Activated CD4-positive, alpha-beta memory T cell treated with anti-CD3 and anti-CD28 coated beads, Interleukin-2, amount 10 ng/mL, durations not matched to agents 7 days and 5 days (primary cell): ENCODE measurements at regions not wholly inside any gene's neighbourhood (a gene's known extent, or its start where the extent isn't known, plus 50 kb on each side); places are given as distances from the start of the nearest gene placed in this dataset.
"Not testable (repeated sequence)": the region's sequence is repeated elsewhere in the genome, so short reads cannot be mapped to it uniquely, and the experiment has no call there.

Experiments
- CTCF ChIA-PET: fragments of 350-600 bp; sonication (Branson Sonifier 250); formaldehyde crosslinking; loops from one replicate; lab custom pipeline; 2021; ENCODE audit warnings: antibody characterized with exemption, inconsistent platforms; lab: Charles Lee
- POLR2A ChIA-PET: fragments of 350-600 bp; sonication (Branson Sonifier 250); formaldehyde crosslinking; loops from one replicate; lab custom pipeline; 2021; ENCODE audit warnings: antibody characterized with exemption; lab: Charles Lee
- DNase-seq: peaks from one replicate; pipeline ENCODE4 v3.0.0-alpha.2; 2020
- H3K27ac Mint-ChIP-seq: one replicate; pipeline ENCODE4 v1.8.0; 2021; ENCODE audit warnings: mild to moderate bottlenecking, mixed read lengths
- H3K27me3 Mint-ChIP-seq: one replicate; pipeline ENCODE4 v1.8.0; 2021; ENCODE audit warnings: mixed read lengths
- H3K36me3 Mint-ChIP-seq: one replicate; pipeline ENCODE4 v1.8.0; 2021; ENCODE audit warnings: low read depth, mixed read lengths
- H3K4me1 Mint-ChIP-seq: one replicate; pipeline ENCODE4 v1.8.0; 2021; ENCODE audit warnings: mixed read lengths
- H3K4me3 Mint-ChIP-seq: one replicate; pipeline ENCODE4 v1.8.0; 2021; ENCODE audit warnings: mild to moderate bottlenecking, mixed read lengths
- H3K9me3 Mint-ChIP-seq: one replicate; pipeline ENCODE4 v1.8.0; 2021; ENCODE audit warnings: mixed read lengths

GRCh38 chr7:96800122-96800521 lies 90.5 kb upstream of the SEM1 start:
- DNase-seq: no peak
- no peaks in the 10 kb centered on the region for H3K9me3 Mint-ChIP-seq

GRCh38 chr7:96800824-96801223 lies 91.2 kb upstream of the SEM1 start:
- H3K4me1 Mint-ChIP-seq: no peaks in the 10 kb centered on the region
- no peak overlapping the region for H3K4me3 Mint-ChIP-seq
- H3K9me3 Mint-ChIP-seq: no peaks in the 10 kb centered on the region
- DNase-seq: no peak
- no peak overlapping the region for H3K27ac Mint-ChIP-seq
- no peaks in the 10 kb centered on the region for H3K36me3 Mint-ChIP-seq
- ChIA-PET POLR2A (no interaction called here), CTCF (no interaction called here)
- H3K27me3 Mint-ChIP-seq: peaks cover 16% of the 10 kb centered on the region

More at GRCh38 chr7:96800122-96800521, 90.5 kb upstream of the SEM1 start:
- Mint-ChIP-seq H3K27ac (no peak overlapping the region), H3K27me3 (peaks cover 16% of the 10 kb centered on the region), H3K36me3 (no peaks in the 10 kb centered on the region), H3K4me3 (no peak overlapping the region), H3K4me1 (no peaks in the 10 kb centered on the region)
- CTCF ChIA-PET: interaction anchor here (0.6 kb wide), 1 partner anchor 1200 kb away, joined by 3 read pairs; no protein-coding TSS in a partner anchor
- POLR2A ChIA-PET: no interaction called here

DNA sequence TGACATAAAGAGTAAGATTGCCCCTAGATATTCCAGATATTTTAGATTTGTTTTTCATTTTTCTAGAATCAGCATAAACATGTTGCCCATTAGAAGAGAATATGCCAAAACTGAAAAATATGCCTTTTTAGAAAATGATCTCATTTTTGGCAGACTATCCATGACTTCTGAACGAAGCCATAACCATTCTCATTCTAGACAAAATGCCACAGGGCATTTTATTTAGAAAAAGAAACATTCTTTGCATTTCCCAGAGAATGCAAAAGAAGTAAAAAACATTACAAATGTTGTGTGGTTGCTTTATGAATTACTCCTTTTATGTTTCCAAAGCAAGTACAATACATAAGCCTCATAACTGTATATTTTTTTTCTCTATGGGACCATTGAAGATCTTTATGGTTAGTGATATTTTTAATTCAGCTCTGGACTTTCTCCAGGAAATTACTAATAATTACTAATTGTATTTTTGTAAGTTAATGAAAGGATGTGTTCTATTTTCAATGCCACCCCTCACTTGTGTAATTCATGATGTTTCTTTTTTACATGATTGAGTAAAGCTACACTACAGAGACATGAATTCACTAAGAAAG lies 109.6 kb upstream of the SEM1 start:
- H3K4me1 Mint-ChIP-seq: no peaks in the 10 kb centered on the region
- no peaks in the 10 kb centered on the region for H3K36me3 Mint-ChIP-seq
- no peak for DNase-seq
- ChIA-PET POLR2A (no interaction called here), CTCF (interaction anchor here (0.6 kb wide), 1 partner anchor 1663 kb away, joined by 3 read pairs; no protein-coding TSS in a partner anchor)
- no peak overlapping the region for H3K27ac Mint-ChIP-seq
- H3K9me3 Mint-ChIP-seq: no peaks in the 10 kb centered on the region
- H3K27me3 Mint-ChIP-seq: peaks cover 24% of the 10 kb centered on the region
- no peak overlapping the region for H3K4me3 Mint-ChIP-seq

DNA sequence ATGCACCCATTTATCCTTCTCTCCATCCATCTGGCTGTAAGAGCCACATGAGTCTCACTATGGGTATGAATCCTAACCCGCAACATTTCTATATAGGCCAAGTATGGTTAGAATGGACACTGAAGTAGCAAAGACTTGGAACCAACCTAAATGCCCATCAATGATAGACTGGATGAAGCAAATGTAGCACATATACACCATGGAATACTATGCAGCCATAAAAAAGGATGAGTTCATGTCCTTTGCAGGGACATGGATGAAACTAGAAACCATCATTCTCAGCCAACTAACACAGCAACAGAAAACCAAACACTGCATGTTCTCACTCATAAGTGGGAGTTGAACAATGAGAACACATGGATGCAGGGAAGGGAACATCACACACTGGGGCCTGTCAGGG lies 111.5 kb upstream of the SEM1 start:
- H3K27ac Mint-ChIP-seq, POLR2A ChIA-PET, CTCF ChIA-PET, H3K36me3 Mint-ChIP-seq, DNase-seq, H3K4me1 Mint-ChIP-seq, H3K4me3 Mint-ChIP-seq, H3K9me3 Mint-ChIP-seq: not testable (repeated sequence)
- peaks cover 28% of the 10 kb centered on the region for H3K27me3 Mint-ChIP-seq

DNA sequence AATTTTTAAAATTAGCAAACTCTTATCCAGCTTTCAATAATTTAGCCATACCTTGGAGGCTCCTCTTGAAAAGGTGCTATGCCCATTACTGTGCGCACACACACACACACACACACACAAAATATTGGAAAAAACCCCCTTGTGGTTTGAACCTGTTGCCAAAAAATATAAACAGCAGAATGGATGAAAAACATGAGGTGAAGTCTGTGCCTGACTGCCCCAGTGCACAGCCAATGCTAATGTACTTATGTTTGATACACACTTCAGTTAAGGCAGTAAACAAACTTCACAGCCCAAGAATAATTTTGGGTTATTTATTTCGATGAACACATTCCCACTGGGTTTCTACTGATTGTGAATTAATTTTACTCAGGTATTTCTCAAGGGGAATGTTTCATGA lies 113.2 kb upstream of the SEM1 start:
- POLR2A ChIA-PET: no interaction called here
- Mint-ChIP-seq H3K4me3 (no peak overlapping the region), H3K27me3 (peaks cover 32% of the 10 kb centered on the region), H3K27ac (no peak overlapping the region), H3K36me3 (no peaks in the 10 kb centered on the region), H3K4me1 (no peaks in the 10 kb centered on the region), H3K9me3 (no peaks in the 10 kb centered on the region)
- CTCF ChIA-PET: no interaction called here
- DNase-seq: no peak

DNA sequence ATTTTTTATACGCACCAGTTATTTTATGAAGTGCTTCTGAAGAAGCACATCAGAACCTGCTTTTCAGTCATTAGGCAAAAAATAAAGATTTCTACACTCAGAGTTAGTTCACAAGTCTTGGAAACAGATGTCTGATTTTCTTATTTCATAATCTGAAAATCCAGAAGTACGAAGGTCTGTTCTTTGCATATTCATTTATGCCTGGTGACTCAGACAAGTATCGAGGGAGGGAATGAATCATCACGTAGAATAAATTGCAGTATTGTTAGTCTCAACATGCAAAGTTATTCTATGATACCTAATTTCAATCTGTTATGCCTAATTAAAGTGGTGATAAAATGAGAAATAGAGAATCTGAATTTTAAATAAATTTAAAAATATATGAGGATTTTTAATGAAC lies 113.6 kb upstream of the SEM1 start:
- H3K4me1 Mint-ChIP-seq: no peaks in the 10 kb centered on the region
- no peak overlapping the region for H3K4me3 Mint-ChIP-seq
- DNase-seq: no peak
- POLR2A ChIA-PET: no interaction called here
- peaks cover 32% of the 10 kb centered on the region for H3K27me3 Mint-ChIP-seq
- H3K36me3 Mint-ChIP-seq: no peaks in the 10 kb centered on the region
- no peak overlapping the region for H3K27ac Mint-ChIP-seq
- CTCF ChIA-PET: no interaction called here
- no peaks in the 10 kb centered on the region for H3K9me3 Mint-ChIP-seq

DNA sequence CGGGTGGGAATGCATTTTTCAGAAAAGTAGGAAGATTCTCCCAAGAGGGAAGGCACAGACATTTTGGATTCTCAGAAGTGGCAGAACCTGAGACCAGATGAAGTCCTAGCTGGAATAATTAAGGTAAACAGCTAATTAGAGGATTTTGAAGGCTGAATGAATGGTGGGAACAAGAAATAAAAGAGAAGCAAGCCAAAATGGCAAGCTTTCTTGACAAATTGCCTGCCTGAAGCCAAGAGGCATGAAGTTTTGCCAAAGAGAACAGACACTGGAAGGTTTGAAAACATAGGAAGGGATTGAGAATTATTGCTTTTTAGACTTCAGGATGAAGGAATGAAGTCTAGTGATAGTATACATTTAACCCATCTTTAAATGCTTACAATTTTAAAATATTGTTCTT lies 115.0 kb upstream of the SEM1 start:
- Mint-ChIP-seq H3K4me3 (no peak overlapping the region), H3K36me3 (no peaks in the 10 kb centered on the region), H3K27ac (no peak overlapping the region), H3K9me3 (peaks cover 1% of the 10 kb centered on the region), H3K4me1 (no peaks in the 10 kb centered on the region), H3K27me3 (peaks cover 30% of the 10 kb centered on the region)
- DNase-seq: no peak
- ChIA-PET POLR2A (no interaction called here), CTCF (no interaction called here)

GRCh38 chr7:96825285-96825684 lies 115.6 kb upstream of the SEM1 start:
- no peak for DNase-seq
- ChIA-PET POLR2A (no interaction called here), CTCF (no interaction called here)
- Mint-ChIP-seq H3K4me3 (no peak overlapping the region), H3K4me1 (no peaks in the 10 kb centered on the region), H3K27me3 (peaks cover 30% of the 10 kb centered on the region), H3K36me3 (no peaks in the 10 kb centered on the region), H3K27ac (no peak overlapping the region), H3K9me3 (peaks cover 3% of the 10 kb centered on the region)

DNA sequence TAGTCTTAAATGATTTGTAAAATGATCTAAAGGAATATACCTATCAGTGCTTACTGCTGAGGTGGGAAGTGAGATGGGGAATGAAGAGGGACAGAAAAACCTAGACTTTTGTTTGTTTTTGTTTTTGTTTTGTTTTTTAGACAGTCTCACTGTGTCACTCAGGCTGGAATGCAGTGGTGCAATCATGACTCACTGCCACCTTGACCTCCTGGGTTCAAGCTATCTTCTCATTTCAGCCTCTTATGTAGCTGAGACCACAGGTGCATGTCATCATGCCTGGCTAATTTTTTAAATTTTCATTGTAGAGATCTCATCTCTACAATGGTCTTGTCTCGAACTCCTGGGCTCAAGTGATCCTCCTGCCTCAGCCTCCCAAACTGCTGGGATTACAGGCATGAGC lies 116.4 kb upstream of the SEM1 start:
- DNase-seq: no peak
- Mint-ChIP-seq H3K27ac (no peak overlapping the region), H3K4me3 (no peak overlapping the region), H3K4me1 (no peaks in the 10 kb centered on the region), H3K9me3 (peaks cover 3% of the 10 kb centered on the region), H3K27me3 (peaks cover 35% of the 10 kb centered on the region), H3K36me3 (no peaks in the 10 kb centered on the region)
- CTCF ChIA-PET: no interaction called here
- POLR2A ChIA-PET: no interaction called here

- Mint-ChIP-seq H3K27ac (no peak overlapping the region), H3K36me3 (no peaks in the 10 kb centered on the region), H3K4me1 (no peaks in the 10 kb centered on the region), H3K9me3 (peaks cover 3% of the 10 kb centered on the region), H3K4me3 (no peak overlapping the region), H3K27me3 (peaks cover 40% of the 10 kb centered on the region)
- ChIA-PET POLR2A (no interaction called here), CTCF (no interaction called here)
- no peak for DNase-seq
These were observed 118.1 kb upstream of the SEM1 start for GRCh38 chr7:96827701-96828100.

GRCh38 chr7:96829121-96829520 lies 119.5 kb upstream of the SEM1 start:
- H3K9me3 Mint-ChIP-seq, H3K4me3 Mint-ChIP-seq, H3K27ac Mint-ChIP-seq, CTCF ChIA-PET, DNase-seq, H3K4me1 Mint-ChIP-seq, H3K36me3 Mint-ChIP-seq: not testable (repeated sequence)
- H3K27me3 Mint-ChIP-seq: peaks cover 41% of the 10 kb centered on the region
- POLR2A ChIA-PET: interaction anchor here (1.2 kb wide), 1 partner anchor 9 kb away, joined by 3 read pairs; no protein-coding TSS in a partner anchor

- no peak overlapping the region for H3K4me3 Mint-ChIP-seq
- CTCF ChIA-PET: no interaction called here
- no peak overlapping the region for H3K27ac Mint-ChIP-seq
- DNase-seq: no peak
- H3K9me3 Mint-ChIP-seq: peaks cover 3% of the 10 kb centered on the region
- peaks cover 51% of the 10 kb centered on the region for H3K27me3 Mint-ChIP-seq
- POLR2A ChIA-PET: no interaction called here
- H3K36me3 Mint-ChIP-seq: no peaks in the 10 kb centered on the region
- H3K4me1 Mint-ChIP-seq: peaks cover 3% of the 10 kb centered on the region
These were observed 121.8 kb upstream of the SEM1 start for GRCh38 chr7:96831446-96831845.

GRCh38 chr7:96832092-96832662 lies 122.5 kb upstream of the SEM1 start:
- H3K9me3 Mint-ChIP-seq: peaks cover 3% of the 10 kb centered on the region
- H3K4me1 Mint-ChIP-seq: peaks cover 8% of the 10 kb centered on the region
- ChIA-PET POLR2A (no interaction called here), CTCF (no interaction called here)
- DNase-seq: no peak
- no peaks in the 10 kb centered on the region for H3K36me3 Mint-ChIP-seq
- no peak overlapping the region for H3K27ac Mint-ChIP-seq
- no peak overlapping the region for H3K4me3 Mint-ChIP-seq
- peaks cover 50% of the 10 kb centered on the region for H3K27me3 Mint-ChIP-seq
